ENCODE measurements at regions not wholly inside any gene's neighbourhood (a gene's known extent, or its start where the extent isn't known, plus 50 kb on each side); places are given as distances from the start of the nearest gene placed in this dataset.
"Not testable (repeated sequence)": the region's sequence is repeated elsewhere in the genome, so short reads cannot be mapped to it uniquely, and the experiment has no call there.

DNA sequence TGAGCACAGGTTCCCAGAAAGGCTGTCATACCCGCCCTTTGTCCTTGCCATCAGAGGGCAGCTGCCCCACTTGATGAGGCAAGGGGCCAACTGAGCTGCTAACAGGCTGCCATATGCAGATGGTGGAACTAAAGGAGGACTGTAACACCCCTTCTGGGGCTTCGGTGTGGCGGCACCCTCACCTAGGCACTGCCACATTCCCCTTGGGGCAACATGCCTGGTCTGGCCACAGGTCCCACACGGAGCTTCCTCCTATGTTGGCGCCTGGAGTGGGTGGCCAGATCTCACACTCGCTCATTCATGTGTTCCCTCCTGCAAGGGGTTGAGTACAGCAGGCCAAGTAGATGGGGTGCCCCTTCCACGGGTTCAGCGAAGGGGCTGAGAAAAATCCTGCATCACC is 777.4 kb upstream of the CHD1 start:
- no peak for ATAC-seq

DNA sequence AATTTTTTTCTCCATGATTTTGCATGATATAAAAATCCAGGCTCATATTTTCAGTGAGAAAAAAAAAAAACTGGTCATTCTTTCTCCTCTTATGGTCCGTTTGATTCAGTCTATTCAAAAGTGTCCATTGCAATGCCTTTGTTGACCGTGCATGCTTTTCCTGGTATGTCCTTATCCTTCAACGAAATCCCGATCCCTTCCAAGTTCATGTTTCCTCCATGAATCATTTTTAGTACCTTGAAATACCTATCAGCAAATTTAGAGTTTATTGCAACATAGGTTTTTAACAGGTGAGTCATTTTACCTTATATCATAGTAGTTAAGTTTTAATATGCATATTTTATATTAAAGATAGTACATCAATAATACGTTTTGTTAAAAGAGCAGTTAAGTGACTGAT is 773.8 kb upstream of the CHD1 start:
- no peak for ATAC-seq

DNA sequence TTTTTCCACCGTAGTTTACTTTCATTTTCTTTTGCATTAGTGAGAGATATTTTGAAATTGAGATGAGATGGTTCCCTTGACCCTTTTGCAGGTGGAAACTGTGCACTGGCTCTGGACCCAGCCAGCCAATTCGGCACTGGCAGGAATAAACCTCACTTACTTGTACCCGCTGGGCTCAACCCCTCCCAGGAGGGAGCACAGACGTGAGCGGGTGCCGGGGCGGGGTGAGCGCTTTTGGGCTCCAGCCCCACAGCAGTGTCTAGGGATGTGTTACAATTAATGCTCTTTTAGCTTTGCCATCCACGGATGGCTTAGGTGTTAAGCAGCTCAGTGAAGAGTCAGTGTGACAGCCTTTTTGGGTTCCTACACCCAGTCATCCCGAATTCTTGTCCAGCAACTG is 766.1 kb upstream of the CHD1 start:
- ATAC-seq = no peak

DNA sequence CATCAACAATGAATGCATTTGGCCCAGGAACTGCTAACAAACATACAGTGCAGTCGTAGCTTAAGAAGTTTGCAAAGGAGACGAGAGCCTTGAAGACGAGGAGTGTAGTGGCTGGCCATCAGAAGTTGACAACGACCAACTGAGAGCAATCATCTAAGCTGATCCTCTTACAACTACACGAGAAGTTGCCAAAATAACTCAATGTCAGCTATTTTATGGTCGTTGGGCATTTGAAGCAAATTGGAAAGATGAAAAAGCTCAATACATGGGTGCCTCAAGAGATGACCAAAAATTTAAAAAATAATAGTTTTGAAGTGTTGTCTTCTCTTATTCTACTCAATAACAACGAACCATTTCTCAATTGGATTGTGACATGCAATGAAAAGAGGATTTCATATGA is 757.7 kb upstream of the CHD1 start:
- no peak for ATAC-seq

DNA sequence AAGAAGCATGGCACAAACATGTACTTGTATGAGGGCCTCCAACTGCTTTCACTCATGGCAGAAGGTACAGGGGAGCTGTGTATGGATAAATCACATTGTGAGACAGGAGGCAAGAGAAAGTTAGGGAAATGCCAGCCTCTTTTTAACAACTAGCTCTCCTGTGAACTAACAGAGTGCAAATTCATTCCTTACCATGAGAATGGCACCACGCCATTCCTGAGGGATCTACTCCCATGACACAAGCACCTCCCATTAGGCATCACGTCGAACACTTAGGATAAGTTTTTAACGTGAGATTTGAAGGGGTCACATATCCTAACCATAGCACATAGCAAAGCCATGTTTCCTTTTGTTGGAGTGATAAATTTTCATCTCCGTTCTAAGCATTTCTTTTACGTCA is 747.2 kb upstream of the CHD1 start:
- ATAC-seq = no peak

DNA sequence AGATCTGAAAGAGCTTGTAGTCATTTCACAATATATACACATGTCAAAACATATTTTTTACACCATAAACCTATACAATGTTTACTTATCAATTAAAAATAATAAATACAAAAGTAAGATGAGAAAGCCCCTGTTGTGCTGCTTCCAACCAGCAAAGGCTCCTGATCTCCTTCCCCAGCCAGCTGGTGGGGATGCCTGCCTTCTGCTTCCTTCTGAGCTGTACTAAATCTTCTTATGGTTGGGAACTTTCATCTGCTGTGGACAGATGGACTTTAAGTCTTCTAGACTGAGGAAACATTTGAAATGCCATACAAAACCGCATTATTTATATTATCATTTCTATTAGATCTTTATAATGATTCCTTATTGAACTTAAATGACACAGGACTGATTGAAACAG is 745.3 kb upstream of the CHD1 start:
- ATAC-seq = no peak

DNA sequence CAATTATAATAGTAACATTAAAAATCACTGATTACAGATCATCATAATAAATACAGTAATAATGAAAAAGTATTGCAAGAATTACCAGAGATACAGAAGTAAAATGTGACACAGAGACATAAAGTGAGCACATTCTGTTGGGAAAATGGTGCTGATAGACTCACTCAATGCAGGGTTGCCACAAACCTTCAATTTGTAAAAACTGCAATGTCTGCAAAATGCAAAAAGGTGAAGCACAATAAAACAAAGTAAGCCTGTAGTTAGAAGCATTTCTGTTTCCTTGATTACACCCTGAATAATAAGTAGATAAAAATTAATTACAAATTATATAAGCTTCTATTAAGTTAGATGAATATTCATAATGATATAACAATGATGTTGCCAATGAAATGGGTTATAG is 736.2 kb upstream of the CHD1 start:
- ATAC-seq = no peak

DNA sequence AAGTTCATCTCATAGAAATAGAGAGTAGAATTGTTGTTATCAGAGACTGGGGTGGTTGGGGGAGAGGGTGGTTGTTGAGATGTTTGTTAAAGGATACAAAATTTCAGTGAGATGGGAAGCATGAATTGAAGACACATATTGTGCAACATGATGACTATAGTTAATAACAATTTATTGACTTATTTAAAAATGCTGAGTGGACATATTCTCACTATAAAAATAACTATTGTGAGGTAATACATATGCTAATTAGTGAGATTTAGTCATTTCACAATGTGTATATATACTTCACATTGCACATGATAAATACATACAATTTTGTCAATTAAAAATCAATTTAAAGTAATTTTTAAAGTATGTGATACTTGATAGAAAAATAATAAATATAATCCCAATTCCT is 722.5 kb upstream of the CHD1 start:
- ATAC-seq = no peak

DNA sequence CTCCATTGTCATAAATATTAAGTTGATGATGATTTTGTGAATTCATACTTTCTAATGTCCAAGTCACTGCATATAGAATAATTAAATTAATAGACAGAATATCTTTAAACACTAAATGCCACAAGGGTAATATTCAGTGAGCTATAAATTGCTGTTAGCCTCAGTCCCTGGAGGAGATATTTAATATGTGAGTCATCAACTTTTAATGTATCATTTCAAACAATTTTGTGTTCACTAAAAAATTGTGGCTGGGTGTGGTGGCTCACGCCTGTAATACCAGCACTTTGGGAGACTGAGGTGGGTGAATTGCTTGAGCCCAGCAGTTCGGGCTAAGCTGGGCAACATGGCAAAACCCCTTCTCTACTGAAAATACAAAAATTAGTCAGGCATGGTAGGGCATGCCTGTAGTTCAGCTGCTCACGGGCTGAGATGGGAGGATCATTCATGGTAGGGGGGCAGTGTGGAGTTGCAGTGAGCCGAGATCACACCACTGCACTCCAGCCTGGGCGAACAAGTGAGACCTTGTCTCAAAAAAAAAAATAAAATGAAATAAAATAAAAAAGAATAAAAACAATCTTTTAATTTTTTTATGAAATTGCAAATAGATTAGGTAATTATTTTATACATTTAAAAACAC is 717.3 kb upstream of the CHD1 start:
- ATAC-seq = no peak

DNA sequence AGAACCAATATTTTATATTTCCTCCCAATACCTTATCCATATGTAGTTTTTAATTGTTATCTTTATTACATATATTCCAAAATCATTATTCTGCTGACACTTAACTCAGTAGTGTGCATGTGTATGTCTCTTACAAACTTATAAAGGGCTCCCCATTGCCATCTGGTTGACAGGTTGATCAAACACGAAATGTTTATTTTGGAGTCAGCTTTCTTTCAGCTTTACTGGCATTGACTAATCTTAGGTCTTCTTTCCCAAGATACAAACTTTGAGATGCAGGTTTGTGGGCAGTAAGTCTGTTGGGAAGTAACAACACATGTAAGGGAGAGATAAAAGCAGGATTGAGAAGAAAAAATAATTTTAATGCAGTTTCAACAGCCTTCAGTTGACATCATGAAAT is 716.0 kb upstream of the CHD1 start:
- no peak for ATAC-seq

DNA sequence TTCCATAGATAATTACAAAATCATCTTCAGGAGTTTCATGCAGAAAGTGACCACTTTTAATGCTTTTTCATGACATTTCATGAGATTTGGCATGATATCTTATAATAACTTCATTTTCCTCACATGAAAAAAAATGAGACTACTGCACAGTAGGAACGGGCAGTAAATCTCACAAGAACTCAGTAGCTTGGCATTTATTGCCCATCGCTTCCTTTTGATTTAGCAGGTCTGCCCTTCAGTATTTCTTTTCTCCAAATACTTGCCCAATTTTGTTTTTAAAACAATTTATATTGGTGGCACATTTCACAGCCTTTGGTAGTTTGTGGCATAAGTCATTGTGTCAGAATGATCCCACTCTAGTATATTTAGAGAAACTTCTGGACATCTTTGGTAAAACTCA is 711.8 kb upstream of the CHD1 start:
- no peak for ATAC-seq

DNA sequence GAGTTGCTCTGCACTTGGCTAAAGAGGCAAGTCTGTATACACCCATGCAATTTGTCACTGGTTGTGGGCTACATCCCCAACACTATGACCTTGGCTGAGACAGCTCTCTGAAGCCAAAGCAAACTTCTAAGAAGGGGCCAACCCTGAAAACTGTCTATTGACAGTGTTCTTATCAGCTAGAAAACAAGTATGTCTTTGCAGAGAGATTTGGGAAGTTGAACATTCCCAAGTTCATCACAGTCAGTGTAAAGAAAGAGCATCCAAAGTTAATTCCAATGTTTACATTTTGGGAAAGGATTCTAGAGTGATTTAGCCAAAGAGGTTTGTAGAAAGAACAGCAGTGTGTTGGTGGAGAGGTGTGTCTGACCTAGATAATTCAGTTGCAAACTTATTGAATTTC is 711.1 kb upstream of the CHD1 start:
- ATAC-seq = no peak

DNA sequence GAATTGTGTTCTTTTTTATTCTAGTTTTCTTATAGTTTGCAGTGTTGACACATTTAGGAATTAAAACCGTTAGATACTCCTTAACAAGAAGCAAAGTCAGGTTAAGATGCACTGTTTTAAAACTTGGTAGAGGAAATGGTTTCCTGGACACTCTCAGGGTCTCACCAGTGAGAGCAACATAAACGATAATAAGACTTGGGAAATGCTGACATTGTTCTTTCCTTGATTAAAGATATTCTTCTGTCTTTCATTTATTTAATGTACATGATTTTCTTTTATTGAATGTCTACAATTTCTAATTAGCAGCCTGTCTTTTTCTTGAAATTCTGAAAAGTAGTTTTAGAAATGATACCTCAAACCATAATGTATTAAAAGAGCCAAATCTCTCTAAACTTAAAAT is 707.9 kb upstream of the CHD1 start:
- no peak for ATAC-seq

DNA sequence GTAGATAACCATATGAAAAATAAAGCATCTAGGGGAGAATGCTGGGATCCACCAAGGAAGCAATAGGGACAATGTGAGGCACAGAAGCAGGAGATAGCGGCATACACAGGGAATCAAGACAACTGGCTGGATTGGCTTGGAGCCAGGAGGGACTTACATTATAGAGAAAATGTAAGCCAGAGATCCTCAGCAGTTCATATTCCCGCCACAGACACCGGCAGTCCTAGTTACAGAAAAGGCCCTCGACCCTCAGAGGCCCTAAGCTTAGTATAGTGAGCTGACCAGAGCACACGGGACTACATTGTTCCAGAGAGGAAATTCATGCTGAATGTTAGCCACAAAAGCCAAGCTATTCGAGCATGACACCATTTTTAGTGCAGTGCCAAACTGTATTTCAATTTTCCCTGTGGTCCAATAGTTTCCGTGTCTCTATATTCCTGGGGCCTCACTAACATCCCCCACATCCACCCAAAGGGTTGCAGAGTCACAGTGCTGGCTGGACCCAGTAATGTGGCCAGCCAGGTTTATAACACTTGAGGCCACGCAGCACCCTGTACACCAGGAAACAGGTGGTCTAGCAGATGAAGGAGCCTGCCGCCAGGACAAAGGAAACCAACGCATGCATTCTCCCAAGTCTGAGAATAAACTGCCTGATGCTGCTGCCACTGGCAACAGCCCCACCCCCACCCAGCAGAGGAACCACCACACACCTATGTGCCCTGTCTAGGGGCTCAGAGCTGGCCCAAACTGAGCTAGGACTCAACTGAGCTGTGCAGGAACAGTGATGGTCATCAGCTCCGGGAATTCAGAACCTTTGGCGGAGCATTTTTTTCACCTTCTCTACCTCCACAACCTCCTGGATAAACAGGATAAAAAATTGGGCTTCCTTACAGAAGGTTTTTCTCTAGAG is 693.2 kb upstream of the CHD1 start:
- no peak for ATAC-seq

DNA sequence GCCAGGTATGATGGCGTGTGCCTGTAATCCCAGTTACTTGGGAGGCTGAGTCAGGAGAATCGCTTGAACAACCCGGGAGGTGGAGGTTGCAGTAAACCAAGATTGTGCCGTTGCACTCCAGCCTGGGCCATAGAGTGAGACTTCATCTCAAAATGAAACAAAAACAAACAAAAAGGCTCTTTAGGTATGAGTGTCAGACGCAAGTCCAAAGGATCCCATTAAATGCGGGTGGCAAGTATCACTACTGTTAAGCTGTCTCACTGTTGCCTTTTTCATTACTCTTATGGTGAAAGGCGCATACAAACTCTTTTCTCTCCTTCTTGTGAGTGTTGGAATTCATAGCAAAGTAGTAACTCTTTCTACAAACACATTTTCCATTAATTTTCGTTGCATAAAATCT is 688.5 kb upstream of the CHD1 start:
- no peak for ATAC-seq

DNA sequence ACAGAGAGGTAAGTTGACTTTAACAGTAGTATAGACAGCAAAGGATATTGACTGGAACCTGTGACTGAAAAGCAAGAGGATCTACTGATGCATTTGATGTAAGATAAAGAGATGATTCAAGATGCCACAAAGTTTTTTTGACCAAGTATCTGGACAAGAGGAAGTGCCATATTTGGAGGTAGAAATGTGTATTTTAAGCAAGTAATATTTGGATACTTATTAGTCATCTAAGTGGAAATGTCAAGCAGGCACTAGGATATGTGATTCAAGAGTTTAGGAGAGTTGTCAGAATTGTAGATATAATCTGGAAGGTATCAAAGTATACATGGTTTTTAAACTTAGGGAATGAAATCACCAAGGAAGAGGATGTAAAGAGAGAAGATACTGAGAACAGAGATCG is 686.1 kb upstream of the CHD1 start:
- ATAC-seq = no peak

DNA sequence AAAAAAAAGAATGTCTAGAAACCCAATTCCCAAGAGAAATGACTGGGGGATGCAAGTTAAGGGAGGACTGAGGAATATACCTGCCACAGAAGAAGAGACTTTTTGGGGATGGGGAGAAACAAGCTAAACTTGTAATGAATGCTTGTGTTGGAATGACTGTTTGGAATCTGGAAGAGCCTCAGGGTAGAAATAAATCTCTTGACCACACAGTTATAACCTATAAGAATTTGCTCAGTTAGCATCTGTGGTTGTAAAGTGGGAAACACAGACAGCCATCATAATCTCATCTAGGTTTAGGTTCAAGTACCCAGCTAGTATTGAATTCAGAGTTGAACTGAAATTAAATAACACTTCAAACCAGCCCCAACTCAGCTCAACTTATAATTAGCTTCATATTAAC is 678.3 kb upstream of the CHD1 start:
- ATAC-seq = no peak

DNA sequence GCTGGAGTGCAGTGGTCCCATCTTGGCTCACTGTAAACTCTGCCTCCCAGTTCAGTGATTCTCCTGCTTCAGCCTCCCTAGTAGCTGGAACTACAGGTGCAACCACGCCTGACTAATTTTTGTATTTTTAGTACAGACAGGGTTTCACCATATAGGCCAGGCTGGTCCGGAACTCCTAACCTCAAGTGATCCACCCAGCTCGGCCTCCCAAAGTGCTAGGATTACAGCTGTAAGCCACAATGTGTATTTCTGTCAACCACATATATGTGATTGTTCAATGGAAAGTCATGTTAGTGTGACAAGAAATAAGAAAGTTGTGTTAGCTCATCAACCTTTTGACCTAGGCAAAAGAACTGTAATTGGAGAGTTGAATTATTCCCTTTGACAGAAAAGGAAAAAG is 677.1 kb upstream of the CHD1 start:
- ATAC-seq = no peak

DNA sequence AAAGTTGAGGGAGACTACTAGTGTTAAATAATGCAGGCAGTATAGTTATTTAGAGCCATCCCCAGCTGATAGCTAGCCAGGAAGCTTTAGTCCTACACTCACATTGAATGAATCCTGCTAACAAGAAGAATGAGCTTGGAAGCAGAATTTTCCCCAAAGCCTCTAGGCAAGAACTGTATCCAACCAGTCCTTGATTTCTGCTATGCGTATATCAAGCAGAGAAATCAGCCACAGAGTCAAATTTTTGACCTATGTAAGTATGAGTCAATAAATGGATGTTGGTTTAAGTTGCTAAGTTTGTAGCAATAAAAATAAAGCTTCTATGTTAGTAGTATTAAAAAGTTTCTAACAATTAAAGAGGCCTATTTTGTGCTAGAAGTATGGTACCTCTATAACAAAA is 672.1 kb upstream of the CHD1 start:
- ATAC-seq = no peak

DNA sequence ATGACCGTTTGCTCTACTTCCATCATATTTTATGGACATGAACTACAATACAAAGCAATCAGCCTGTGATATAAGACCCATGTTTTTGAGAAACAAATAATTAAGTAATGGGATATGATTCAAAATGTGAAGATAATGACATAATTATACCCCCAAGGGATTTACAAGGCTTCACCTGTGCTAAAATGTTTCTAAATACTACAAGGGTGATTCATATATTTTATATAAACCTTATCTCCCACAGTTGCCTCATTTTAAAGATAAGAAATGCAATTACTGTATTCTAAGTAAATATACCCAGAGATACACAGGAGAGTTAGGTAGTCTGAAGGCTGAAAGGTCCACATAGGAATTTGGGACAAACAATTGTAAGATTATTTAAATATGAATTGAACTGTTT is 662.0 kb upstream of the CHD1 start:
- ATAC-seq = no peak

DNA sequence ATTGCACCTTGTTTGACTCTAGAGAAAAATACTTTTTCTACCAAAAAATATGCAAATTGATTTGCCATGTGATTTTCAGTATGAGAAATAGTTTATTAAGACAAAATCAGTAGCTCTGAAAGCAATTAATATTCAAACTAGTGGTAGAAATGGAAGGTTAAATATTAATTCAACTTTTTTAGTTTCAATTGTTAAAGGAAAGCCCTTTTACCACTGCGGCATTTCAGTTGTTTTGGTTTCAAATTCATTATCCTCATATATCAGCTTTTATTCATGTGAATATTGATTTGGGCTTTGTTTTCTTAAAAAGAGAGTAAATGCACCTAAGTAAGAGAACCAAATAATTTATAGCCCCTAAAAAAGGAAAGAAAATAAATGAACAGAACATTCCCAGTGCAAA is 660.6 kb upstream of the CHD1 start:
- no peak for ATAC-seq

DNA sequence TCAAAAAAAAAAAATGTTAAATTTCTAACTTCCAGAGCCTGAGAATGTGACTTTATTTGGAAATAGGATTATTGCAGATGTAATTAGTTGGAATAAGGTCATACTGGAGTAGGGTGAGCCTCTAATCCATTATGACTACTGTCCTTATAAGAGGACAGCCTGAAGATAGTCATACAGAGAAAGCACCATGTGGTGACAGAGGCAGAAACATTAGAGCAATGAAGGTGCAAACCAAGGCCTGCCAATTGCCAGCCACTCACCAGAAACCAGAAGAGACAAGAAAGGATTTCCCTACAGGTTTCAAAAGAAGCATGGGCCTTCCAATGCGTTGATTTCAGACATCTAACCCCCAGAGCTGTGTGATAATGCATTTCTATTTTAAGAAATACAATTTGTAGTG is 659.2 kb upstream of the CHD1 start:
- ATAC-seq = no peak

DNA sequence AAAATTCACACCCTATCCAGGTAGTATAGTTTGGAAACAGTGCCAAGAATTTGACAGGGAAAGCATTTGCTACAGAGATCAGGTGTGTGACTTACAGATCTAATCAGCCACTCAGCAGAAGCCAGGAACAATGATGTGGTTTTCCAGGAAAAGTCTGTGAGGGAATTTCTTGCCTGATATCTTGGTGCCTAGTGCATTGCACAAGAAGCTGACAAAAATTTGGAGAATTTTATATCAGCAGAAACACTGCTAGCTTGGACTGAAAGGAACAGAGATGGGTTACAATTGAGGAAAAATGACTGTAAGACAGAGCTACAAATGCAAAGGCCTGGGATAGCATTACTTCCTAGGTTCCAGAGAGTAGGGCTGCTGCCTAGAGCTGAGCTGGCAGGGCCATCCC is 658.1 kb upstream of the CHD1 start:
- ATAC-seq = no peak

DNA sequence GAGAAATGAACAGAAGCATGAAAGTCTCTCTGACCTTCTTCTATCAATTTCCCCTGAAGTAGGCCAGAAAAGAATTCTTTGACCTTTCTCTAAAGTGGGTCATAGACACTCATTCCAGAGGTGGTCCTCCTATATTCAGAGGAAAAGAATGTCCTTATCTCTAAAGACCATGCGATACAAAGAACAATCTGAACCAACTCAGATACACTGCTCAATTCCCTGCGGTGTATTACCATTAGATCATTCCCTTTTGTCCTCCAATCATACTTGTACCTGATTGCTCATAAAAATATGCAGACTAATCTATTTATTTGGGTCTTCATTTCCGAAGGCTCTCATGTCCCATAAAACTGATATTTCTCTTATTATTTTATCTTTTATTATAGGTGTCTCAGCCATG is 652.4 kb upstream of the CHD1 start:
- not testable (repeated sequence) for ATAC-seq
